Neutrophil (primary cell): ENCODE measurements at regions not wholly inside any gene's neighbourhood (a gene's known extent, or its start where the extent isn't known, plus 50 kb on each side); places are given as distances from the start of the nearest gene placed in this dataset.

Experiments used
- H3K27ac ChIP-seq: fragments of 200-600 bp; sonication (generic); 2 replicates; pipeline ENCODE4 v1.5.1; 2016; ENCODE audit warnings: mild to moderate bottlenecking, moderate library complexity
- H3K27me3 ChIP-seq: fragments of 200-600 bp; sonication (generic); 2 replicates; pipeline ENCODE4 v1.6.0; 2016; ENCODE audit warnings: mild to moderate bottlenecking
- H3K36me3 ChIP-seq: fragments of 200-600 bp; sonication (generic); 2 replicates; pipeline ENCODE4 v1.5.1; 2017
- H3K4me1 ChIP-seq, 2 experiments: fragments of 200-600 bp in 1 of 2; sonication (generic) in 1 of 2; 1 replicate in 1 of 2; 2 replicates in 1 of 2; pipeline versions ENCODE4 v1.5.1 to v1.6.1; 2013 to 2016; ENCODE audit warnings: low read depth in 1 of 2, low read length in 1 of 2, mild to moderate bottlenecking in 1 of 2, moderate library complexity in 1 of 2; ENCODE audit not compliant: control insufficient read depth in 1 of 2, insufficient read depth in 1 of 2
- H3K4me3 ChIP-seq, 2 experiments: fragments of 200-600 bp in 1 of 2; sonication (generic) in 1 of 2; 1 replicate in 1 of 2; 2 replicates in 1 of 2; pipeline ENCODE4 v1.5.1; 2013 to 2016; ENCODE audit warnings: low read depth in 1 of 2, low read length in 1 of 2, mild to moderate bottlenecking in 1 of 2, moderate library complexity in 1 of 2
- H3K9me3 ChIP-seq: fragments of 200-600 bp; sonication (generic); 2 replicates; pipeline ENCODE4 v1.5.1; 2016
- CTCF ChIP-seq: fragments of 200-600 bp; sonication (generic); IDR thresholded peaks from 2 replicates; pipeline ENCODE4 v1.5.1; 2016; ENCODE audit warnings: antibody characterized with exemption

GRCh38 chr9:99602854-99603253 lies 218.8 kb upstream of the NR4A3 start:
- no peak overlapping the region for H3K4me3 ChIP-seq
- no peaks in the 10 kb centered on the region for H3K27me3 ChIP-seq
- no peaks in the 10 kb centered on the region for H3K36me3 ChIP-seq
- no peak overlapping the region for H3K27ac ChIP-seq
- H3K9me3 ChIP-seq: no peaks in the 10 kb centered on the region
- H3K4me1 ChIP-seq: no peaks in the 10 kb centered on the region
- no peak for TF ChIP-seq CTCF

- H3K4me1 ChIP-seq: no peaks in the 10 kb centered on the region
- no peaks in the 10 kb centered on the region for H3K36me3 ChIP-seq
- H3K27me3 ChIP-seq: no peaks in the 10 kb centered on the region
- no peak overlapping the region for H3K27ac ChIP-seq
- no peak overlapping the region for H3K4me3 ChIP-seq
- H3K9me3 ChIP-seq: no peaks in the 10 kb centered on the region
- no peak for TF ChIP-seq CTCF
Observed at GRCh38 chr9:99605016-99605743, 216.5 kb upstream of the NR4A3 start.

GRCh38 chr9:99606296-99606695 lies 215.4 kb upstream of the NR4A3 start:
- Histone ChIP-seq H3K4me3 (no peak overlapping the region), H3K9me3 (no peaks in the 10 kb centered on the region), H3K27ac (no peak overlapping the region), H3K4me1 (no peaks in the 10 kb centered on the region), H3K36me3 (no peaks in the 10 kb centered on the region), H3K27me3 (no peaks in the 10 kb centered on the region)
- no peak for TF ChIP-seq CTCF

- Histone ChIP-seq H3K27ac (no peak overlapping the region), H3K36me3 (no peaks in the 10 kb centered on the region), H3K4me1 (no peaks in the 10 kb centered on the region), H3K27me3 (no peaks in the 10 kb centered on the region), H3K4me3 (no peak overlapping the region), H3K9me3 (no peaks in the 10 kb centered on the region)
- TF ChIP-seq CTCF: no peak
Observed at GRCh38 chr9:99606957-99607356, 214.7 kb upstream of the NR4A3 start.

GRCh38 chr9:99607842-99608448 lies 213.7 kb upstream of the NR4A3 start:
- Histone ChIP-seq H3K27ac (no peak overlapping the region), H3K27me3 (no peaks in the 10 kb centered on the region), H3K36me3 (no peaks in the 10 kb centered on the region), H3K4me3 (no peak overlapping the region), H3K4me1 (no peaks in the 10 kb centered on the region), H3K9me3 (no peaks in the 10 kb centered on the region)
- no peak for TF ChIP-seq CTCF
